ENCODE measurements at regions not wholly inside any gene's neighbourhood (a gene's known extent, or its start where the extent isn't known, plus 50 kb on each side); places are given as distances from the start of the nearest gene placed in this dataset.

GRCh38 chr20:52847029-52847660 lies 125.0 kb upstream of the TSHZ2 start:
- TF ChIP-seq RNF2 (conservative IDR thresholded peaks at IDR 0.05; ENCODE audit: low read depth), result no peak
- no peak for TF ChIP-seq KDM1A (CRISPR knock-in tag; IDR thresholded peaks at IDR 0.05)
